H1 (cell line): ENCODE measurements at regions not wholly inside any gene's neighbourhood (a gene's known extent, or its start where the extent isn't known, plus 50 kb on each side); places are given as distances from the start of the nearest gene placed in this dataset.

Source experiments
- CTCF ChIA-PET: fragments of 300-600 bp; sonication (Branson Sonifier 250); formaldehyde crosslinking; loops from one replicate; lab custom pipeline; 2021; ENCODE audit not compliant: partially characterized antibody; lab: Charles Lee
- POLR2A ChIA-PET: fragments of 300-600 bp; sonication (Branson Sonifier 250); formaldehyde crosslinking; loops from one replicate; lab custom pipeline; 2021; ENCODE audit warnings: inconsistent platforms; ENCODE audit not compliant: partially characterized antibody; lab: Charles Lee
- DNase-seq, 2 experiments: peaks; one replicate each; pipeline versions ENCODE4 v3.0.0 to v3.0.0-alpha.2; 2010 to 2022; ENCODE audit warnings: low spot score in 2 of 2, low read depth in 1 of 2, mixed read lengths in 1 of 2
- FAIRE-seq: peaks from 2 replicates; lab custom pipeline; 2011; peaks lifted over from hg19 to GRCh38; lab: Jason Lieb, UNC
- H2AFZ ChIP-seq: 2 replicates; pipeline ENCODE4 v1.8.1; 2012; ENCODE audit warnings: low read length, inconsistent platforms
- H2AK5ac ChIP-seq: 2 replicates; pipeline ENCODE4 v1.6.1; 2013; ENCODE audit warnings: low read depth, low read length
- H2BK120ac ChIP-seq: replicated peaks from 2 replicates; pipeline ENCODE3; 2013; ENCODE audit warnings: low read depth, low read length, inconsistent platforms
- H2BK12ac ChIP-seq: 2 replicates; pipeline ENCODE4 v1.6.1; 2013; ENCODE audit warnings: low read depth, low read length
- H2BK15ac ChIP-seq: 2 replicates; pipeline ENCODE4 v1.6.1; 2013; ENCODE audit warnings: low read length
- H2BK20ac ChIP-seq: 2 replicates; pipeline ENCODE4 v1.6.1; 2013; ENCODE audit warnings: low read length
- H2BK5ac ChIP-seq: 2 replicates; pipeline ENCODE4 v1.6.1; 2013; ENCODE audit warnings: low read depth, low read length
- H3K14ac ChIP-seq: 2 replicates; pipeline ENCODE4 v1.6.1; 2013; ENCODE audit warnings: inconsistent platforms; ENCODE audit not compliant: insufficient read length
- H3K18ac ChIP-seq: 2 replicates; pipeline ENCODE4 v1.6.1; 2013; ENCODE audit warnings: low read length; ENCODE audit errors: extremely low read depth
- H3K23ac ChIP-seq: 2 replicates; pipeline ENCODE4 v1.6.1; 2013; ENCODE audit warnings: inconsistent platforms; ENCODE audit not compliant: insufficient read length
- H3K23me2 ChIP-seq: 2 replicates; pipeline ENCODE4 v1.6.1; 2013; ENCODE audit warnings: low read depth, low read length
- H3K27ac ChIP-seq: 2 replicates; pipeline ENCODE4 v1.6.1; 2011; ENCODE audit warnings: low read depth, low read length, inconsistent platforms
- H3K27me3 ChIP-seq, 4 experiments: replicated peaks in 1 of 4; 1 replicate in 1 of 4; 2 replicates in 3 of 4; pipeline versions ENCODE4 v1.6.1 to v1.8.1; 2011 to 2013; ENCODE audit warnings: low read length in 3 of 4, mild to moderate bottlenecking in 3 of 4, inconsistent platforms in 2 of 4, mixed read lengths in 2 of 4, moderate library complexity in 1 of 4; ENCODE audit not compliant: control insufficient read depth in 3 of 4, insufficient read depth in 3 of 4; ENCODE audit errors: extremely low read depth in 1 of 4
- H3K36me3 ChIP-seq, 4 experiments: 2 replicates each; pipeline versions ENCODE4 v1.6.1 to v1.8.1; 2011 to 2013; ENCODE audit warnings: mild to moderate bottlenecking in 4 of 4, low read length in 3 of 4, moderate library complexity in 2 of 4, control low read depth in 1 of 4, inconsistent platforms in 1 of 4; ENCODE audit not compliant: insufficient read depth in 4 of 4, control insufficient read depth in 2 of 4
- H3K4ac ChIP-seq: replicated peaks from 2 replicates; pipeline ENCODE3; 2013; ENCODE audit warnings: low read length, low read depth, mixed read lengths, inconsistent platforms; ENCODE audit not compliant: insufficient read length
- H3K4me1 ChIP-seq, 4 experiments: replicated peaks in 1 of 4; 1 replicate in 1 of 4; 2 replicates in 3 of 4; pipeline versions ENCODE4 v1.6.1 to v1.8.1; 2011 to 2013; ENCODE audit warnings: low read length in 3 of 4, inconsistent platforms in 2 of 4, mixed read lengths in 1 of 4; ENCODE audit not compliant: insufficient read depth in 4 of 4, control insufficient read depth in 3 of 4
- H3K4me2 ChIP-seq, 2 experiments: 2 replicates each; pipeline versions ENCODE4 v1.6.1 to v1.8.1; 2011 to 2013; ENCODE audit warnings: low read depth in 2 of 2, low read length in 2 of 2, control low read depth in 1 of 2, inconsistent platforms in 1 of 2, mild to moderate bottlenecking in 1 of 2; ENCODE audit not compliant: insufficient read depth in 1 of 2
- H3K4me3 ChIP-seq, 4 experiments: fragments of 200-600, 300-600 bp in 1 of 4; sonication (generic), shearing (Covaris generic), sonication (Bioruptor Twin) in 1 of 4; 2 replicates each; pipeline versions ENCODE4 v1.5.1 to v1.8.1; 2011 to 2016; ENCODE audit warnings: low read length in 4 of 4, low read depth in 3 of 4, control low read depth in 2 of 4, inconsistent platforms in 2 of 4, mild to moderate bottlenecking in 2 of 4, mixed read lengths in 1 of 4, moderate library complexity in 1 of 4; ENCODE audit not compliant: insufficient read depth in 2 of 4; ENCODE audit errors: extremely low read depth in 1 of 4
- H3K56ac ChIP-seq: replicated peaks from 2 replicates; pipeline ENCODE3; 2013; ENCODE audit warnings: low read depth, mild to moderate bottlenecking, mixed read lengths, low read length, inconsistent platforms; ENCODE audit not compliant: insufficient read length
- H3K79me1 ChIP-seq: 2 replicates; pipeline ENCODE4 v1.6.1; 2013; ENCODE audit warnings: low read depth, low read length, control low read depth
- H3K79me2 ChIP-seq, 2 experiments: 2 replicates each; pipeline versions ENCODE4 v1.6.1 to v1.8.1; 2012 to 2013; ENCODE audit warnings: low read length in 2 of 2, mild to moderate bottlenecking in 2 of 2, inconsistent platforms in 1 of 2; ENCODE audit not compliant: insufficient read depth in 2 of 2, control insufficient read depth in 1 of 2
- H3K9ac ChIP-seq, 4 experiments: replicated peaks in 1 of 4; 1 replicate in 1 of 4; 2 replicates in 3 of 4; pipeline versions ENCODE4 v1.6.1 to v1.8.1; 2011 to 2013; ENCODE audit warnings: low read depth in 3 of 4, low read length in 3 of 4, control low read depth in 2 of 4, mild to moderate bottlenecking in 2 of 4, moderate library complexity in 2 of 4, inconsistent platforms in 1 of 4; ENCODE audit errors: extremely low read depth in 1 of 4
- H3K9me3 ChIP-seq, 2 experiments: 2 replicates each; pipeline versions ENCODE4 v1.6.1 to v1.8.1; 2012 to 2013; ENCODE audit warnings: mild to moderate bottlenecking in 2 of 2, moderate library complexity in 2 of 2, control low read depth in 1 of 2, inconsistent platforms in 1 of 2, low read depth in 1 of 2, low read length in 1 of 2, mixed read lengths in 1 of 2; ENCODE audit not compliant: insufficient read depth in 2 of 2
- H4K20me1 ChIP-seq, 2 experiments: replicated peaks in 1 of 2; 2 replicates each; pipeline versions ENCODE3 to v1.8.1; 2011 to 2013; ENCODE audit warnings: inconsistent platforms in 2 of 2, low read length in 2 of 2, mild to moderate bottlenecking in 1 of 2; ENCODE audit not compliant: insufficient read depth in 2 of 2, control insufficient read depth in 1 of 2
- H4K5ac ChIP-seq: 2 replicates; pipeline ENCODE4 v1.6.1; 2013; ENCODE audit warnings: low read length, low read depth, mixed read lengths, inconsistent platforms; ENCODE audit not compliant: insufficient read length
- H4K8ac ChIP-seq: 2 replicates; pipeline ENCODE4 v1.8.0; 2013; ENCODE audit warnings: mild to moderate bottlenecking, moderate library complexity, low read length, inconsistent platforms; ENCODE audit not compliant: insufficient read depth; ENCODE audit errors: extremely low read depth
- H4K91ac ChIP-seq: replicated peaks from 2 replicates; pipeline ENCODE3; 2013; ENCODE audit warnings: low read length, mixed read lengths, inconsistent platforms; ENCODE audit not compliant: insufficient read length
- CBX8 ChIP-seq: fragments of 300-800, 300-1000 bp; sonication (generic); IDR thresholded peaks from 2 replicates; pipeline ENCODE4 v1.7.1; 2016; ENCODE audit warnings: low read depth, low read length, borderline replicate concordance
- FOSL1 ChIP-seq: IDR thresholded peaks from 2 replicates; pipeline ENCODE4 v1.6.1; 2011; ENCODE audit warnings: mild to moderate bottlenecking, low read depth, low read length, moderate library complexity; ENCODE audit not compliant: insufficient read depth
- SAP30 ChIP-seq: fragments of 300-600 bp; sonication (generic); IDR thresholded peaks from 2 replicates; pipeline ENCODE4 v1.7.1; 2012; ENCODE audit warnings: low read length, moderate library complexity, mild to moderate bottlenecking, inconsistent platforms; ENCODE audit not compliant: insufficient read depth, insufficient replicate concordance
- SP1 ChIP-seq: IDR thresholded peaks from 2 replicates; pipeline ENCODE4 v1.6.1; 2011; ENCODE audit warnings: low read depth, low read length
- SUZ12 ChIP-seq: fragments of 200-600 bp; sonication (generic); IDR thresholded peaks from 2 replicates; pipeline ENCODE4 v1.6.1; 2012; ENCODE audit warnings: mild to moderate bottlenecking, inconsistent platforms, low read length, moderate library complexity, mixed read lengths
- TAF7 ChIP-seq: optimal IDR thresholded peaks from 2 replicates; pipeline ENCODE3; 2011; ENCODE audit warnings: low read depth, mild to moderate bottlenecking, inconsistent platforms, low read length, moderate library complexity, borderline replicate concordance
- TCF12 ChIP-seq: IDR thresholded peaks from 2 replicates; pipeline ENCODE4 v1.6.1; 2011; ENCODE audit warnings: low read depth, mild to moderate bottlenecking, low read length
- TEAD4 ChIP-seq: IDR thresholded peaks from 2 replicates; pipeline ENCODE4 v1.6.1; 2012; ENCODE audit warnings: low read depth, low read length, inconsistent platforms, mixed read lengths
- ZNF274 ChIP-seq: IDR thresholded peaks from 2 replicates; pipeline ENCODE4 v1.7.0; 2012; ENCODE audit warnings: low read length, borderline replicate concordance; ENCODE audit errors: extremely low read depth
- WGBS, 2 experiments: shearing (Covaris generic) in 1 of 2; methylation state at CpG; one replicate each; pipeline versions ENCODE4 v1.1.6 to v1.1.7; 2013 to 2015; ENCODE audit warnings: low lambda C conversion rate in 2 of 2, mixed read lengths in 2 of 2, inconsistent platforms in 1 of 2, low coverage in 1 of 2, missing lambda C conversion rate in 1 of 2; ENCODE audit not compliant: insufficient replicate concordance in 2 of 2, insufficient coverage in 1 of 2, insufficient read length in 1 of 2; ENCODE audit errors: extremely low coverage in 1 of 2, missing lambda C conversion rate in 1 of 2; 5-methylcytosine and 5-hydroxymethylcytosine counted together
- TF ChIP-seq, protein P1 (sequence below): IDR thresholded peaks from 2 replicates; pipeline ENCODE4 v1.6.1; 2012; ENCODE audit warnings: inconsistent platforms
- TF ChIP-seq, protein P2 (sequence below), 3 experiments: IDR thresholded peaks; 1 replicate in 2 of 3; 2 replicates in 1 of 3; pipeline versions ENCODE4 v1.5.1 to v1.6.1; 2011; ENCODE audit warnings: low read length in 3 of 3, mild to moderate bottlenecking in 3 of 3, inconsistent platforms in 2 of 3, low read depth in 1 of 3, moderate library complexity in 1 of 3; ENCODE audit not compliant: insufficient read depth in 1 of 3; ENCODE audit errors: control extremely low read depth in 1 of 3

DNA sequence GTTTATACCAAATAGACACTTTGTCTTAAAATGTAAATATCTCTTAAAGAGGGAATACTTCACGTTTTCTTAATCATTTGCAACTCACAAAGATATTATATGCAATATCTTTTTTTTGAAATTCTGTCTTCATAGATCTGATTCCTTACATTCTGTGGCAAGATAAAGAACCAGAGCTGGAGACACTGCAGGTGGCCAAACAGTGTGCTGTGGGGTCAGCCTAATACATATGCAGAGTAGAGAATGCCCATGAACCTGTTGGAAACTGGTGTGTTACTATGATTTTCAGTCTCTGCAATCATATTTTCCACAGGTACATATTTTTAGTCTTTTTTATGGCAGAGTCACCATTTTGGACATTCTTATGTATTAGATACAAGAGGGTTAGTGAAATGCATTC is 229.6 kb upstream of the CHST9 start:
- no peak overlapping the region for H3K27ac ChIP-seq
- H3K4me3 ChIP-seq: no peak overlapping the region
- no peaks in the 10 kb centered on the region for H3K9me3 ChIP-seq
- FAIRE-seq (no peak), DNase-seq (no peak)
- H2BK15ac ChIP-seq: no peak overlapping the region
- CTCF ChIA-PET: interaction anchor here (0.8 to 1.6 kb wide), 2 partner anchors 13 to 15 kb away, joined by 3 to 4 read pairs; no protein-coding TSS in a partner anchor
- no peaks in the 10 kb centered on the region for H3K79me1 ChIP-seq
- no peaks in the 10 kb centered on the region for H3K27me3 ChIP-seq
- no peak overlapping the region for H2AFZ ChIP-seq
- POLR2A ChIA-PET: no interaction called here
- no peaks in the 10 kb centered on the region for H4K20me1 ChIP-seq
- H3K56ac ChIP-seq: no peak overlapping the region
- no peak overlapping the region for H3K4me2 ChIP-seq
- no peak overlapping the region for H4K91ac ChIP-seq
- no peak overlapping the region for H2AK5ac ChIP-seq
- 47% methylated on average over 1 of the region's 1 CpG; no CpG with 5 or more reads in 1 of the 2 experiments for WGBS, 2 experiments
- no peak overlapping the region for H3K9ac ChIP-seq
- peaks cover 0 to 4% (median 3%) of the 10 kb centered on the region in 4 experiments; a peak in 3 of 7 replicates for H3K4me1 ChIP-seq
- no peaks in the 10 kb centered on the region for H3K23me2 ChIP-seq
- H3K14ac ChIP-seq: no peak overlapping the region
- no peak overlapping the region for H4K8ac ChIP-seq
- H2BK120ac ChIP-seq: no peak overlapping the region
- H2BK5ac ChIP-seq: no peak overlapping the region
- H2BK20ac ChIP-seq: no peak overlapping the region
- no peak overlapping the region for H2BK12ac ChIP-seq
- H3K79me2 ChIP-seq: no peaks in the 10 kb centered on the region
- H3K4ac ChIP-seq: no peak overlapping the region
- no peak overlapping the region for H4K5ac ChIP-seq
- no peak overlapping the region for H3K18ac ChIP-seq
- no peaks in the 10 kb centered on the region for H3K36me3 ChIP-seq
- no peak overlapping the region for H3K23ac ChIP-seq
- TF ChIP-seq SAP30 (no peak), CBX8 (no peak), SP1 (no peak), FOSL1 (no peak), TAF7 (no peak), TEAD4 (no peak), ZNF274 (no peak), SUZ12 (no peak), TCF12 (no peak)
- TF ChIP-seq, protein P1, sequence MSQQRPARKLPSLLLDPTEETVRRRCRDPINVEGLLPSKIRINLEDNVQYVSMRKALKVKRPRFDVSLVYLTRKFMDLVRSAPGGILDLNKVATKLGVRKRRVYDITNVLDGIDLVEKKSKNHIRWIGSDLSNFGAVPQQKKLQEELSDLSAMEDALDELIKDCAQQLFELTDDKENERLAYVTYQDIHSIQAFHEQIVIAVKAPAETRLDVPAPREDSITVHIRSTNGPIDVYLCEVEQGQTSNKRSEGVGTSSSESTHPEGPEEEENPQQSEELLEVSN: no peak
- TF ChIP-seq, protein P2, sequence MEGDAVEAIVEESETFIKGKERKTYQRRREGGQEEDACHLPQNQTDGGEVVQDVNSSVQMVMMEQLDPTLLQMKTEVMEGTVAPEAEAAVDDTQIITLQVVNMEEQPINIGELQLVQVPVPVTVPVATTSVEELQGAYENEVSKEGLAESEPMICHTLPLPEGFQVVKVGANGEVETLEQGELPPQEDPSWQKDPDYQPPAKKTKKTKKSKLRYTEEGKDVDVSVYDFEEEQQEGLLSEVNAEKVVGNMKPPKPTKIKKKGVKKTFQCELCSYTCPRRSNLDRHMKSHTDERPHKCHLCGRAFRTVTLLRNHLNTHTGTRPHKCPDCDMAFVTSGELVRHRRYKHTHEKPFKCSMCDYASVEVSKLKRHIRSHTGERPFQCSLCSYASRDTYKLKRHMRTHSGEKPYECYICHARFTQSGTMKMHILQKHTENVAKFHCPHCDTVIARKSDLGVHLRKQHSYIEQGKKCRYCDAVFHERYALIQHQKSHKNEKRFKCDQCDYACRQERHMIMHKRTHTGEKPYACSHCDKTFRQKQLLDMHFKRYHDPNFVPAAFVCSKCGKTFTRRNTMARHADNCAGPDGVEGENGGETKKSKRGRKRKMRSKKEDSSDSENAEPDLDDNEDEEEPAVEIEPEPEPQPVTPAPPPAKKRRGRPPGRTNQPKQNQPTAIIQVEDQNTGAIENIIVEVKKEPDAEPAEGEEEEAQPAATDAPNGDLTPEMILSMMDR (IDR thresholded peaks at IDR 0.05; ENCODE audit: control extremely low read depth in 1 of 3, insufficient read depth in 1 of 3, low read depth in 1 of 3, low read length in 3 of 3): no peak
